H1 (cell line): ENCODE measurements at regions not wholly inside any gene's neighbourhood (a gene's known extent, or its start where the extent isn't known, plus 50 kb on each side); places are given as distances from the start of the nearest gene placed in this dataset.

Source experiments
- CTCF ChIA-PET: fragments of 300-600 bp; sonication (Branson Sonifier 250); formaldehyde crosslinking; loops from one replicate; lab custom pipeline; 2021; ENCODE audit not compliant: partially characterized antibody; lab: Charles Lee
- POLR2A ChIA-PET: fragments of 300-600 bp; sonication (Branson Sonifier 250); formaldehyde crosslinking; loops from one replicate; lab custom pipeline; 2021; ENCODE audit warnings: inconsistent platforms; ENCODE audit not compliant: partially characterized antibody; lab: Charles Lee
- DNase-seq, 2 experiments: peaks; one replicate each; pipeline versions ENCODE4 v3.0.0 to v3.0.0-alpha.2; 2010 to 2022; ENCODE audit warnings: low spot score in 2 of 2, low read depth in 1 of 2, mixed read lengths in 1 of 2
- FAIRE-seq: peaks from 2 replicates; lab custom pipeline; 2011; peaks lifted over from hg19 to GRCh38; lab: Jason Lieb, UNC
- H2AFZ ChIP-seq: 2 replicates; pipeline ENCODE4 v1.8.1; 2012; ENCODE audit warnings: low read length, inconsistent platforms
- H2AK5ac ChIP-seq: 2 replicates; pipeline ENCODE4 v1.6.1; 2013; ENCODE audit warnings: low read depth, low read length
- H2BK120ac ChIP-seq: replicated peaks from 2 replicates; pipeline ENCODE3; 2013; ENCODE audit warnings: low read depth, low read length, inconsistent platforms
- H2BK12ac ChIP-seq: 2 replicates; pipeline ENCODE4 v1.6.1; 2013; ENCODE audit warnings: low read depth, low read length
- H2BK15ac ChIP-seq: 2 replicates; pipeline ENCODE4 v1.6.1; 2013; ENCODE audit warnings: low read length
- H2BK20ac ChIP-seq: 2 replicates; pipeline ENCODE4 v1.6.1; 2013; ENCODE audit warnings: low read length
- H2BK5ac ChIP-seq: 2 replicates; pipeline ENCODE4 v1.6.1; 2013; ENCODE audit warnings: low read depth, low read length
- H3K14ac ChIP-seq: 2 replicates; pipeline ENCODE4 v1.6.1; 2013; ENCODE audit warnings: inconsistent platforms; ENCODE audit not compliant: insufficient read length
- H3K18ac ChIP-seq: 2 replicates; pipeline ENCODE4 v1.6.1; 2013; ENCODE audit warnings: low read length; ENCODE audit errors: extremely low read depth
- H3K23ac ChIP-seq: 2 replicates; pipeline ENCODE4 v1.6.1; 2013; ENCODE audit warnings: inconsistent platforms; ENCODE audit not compliant: insufficient read length
- H3K23me2 ChIP-seq: 2 replicates; pipeline ENCODE4 v1.6.1; 2013; ENCODE audit warnings: low read depth, low read length
- H3K27ac ChIP-seq: 2 replicates; pipeline ENCODE4 v1.6.1; 2011; ENCODE audit warnings: low read depth, low read length, inconsistent platforms
- H3K27me3 ChIP-seq, 4 experiments: replicated peaks in 1 of 4; 1 replicate in 1 of 4; 2 replicates in 3 of 4; pipeline versions ENCODE4 v1.6.1 to v1.8.1; 2011 to 2013; ENCODE audit warnings: low read length in 3 of 4, mild to moderate bottlenecking in 3 of 4, inconsistent platforms in 2 of 4, mixed read lengths in 2 of 4, moderate library complexity in 1 of 4; ENCODE audit not compliant: control insufficient read depth in 3 of 4, insufficient read depth in 3 of 4; ENCODE audit errors: extremely low read depth in 1 of 4
- H3K36me3 ChIP-seq, 4 experiments: 2 replicates each; pipeline versions ENCODE4 v1.6.1 to v1.8.1; 2011 to 2013; ENCODE audit warnings: mild to moderate bottlenecking in 4 of 4, low read length in 3 of 4, moderate library complexity in 2 of 4, control low read depth in 1 of 4, inconsistent platforms in 1 of 4; ENCODE audit not compliant: insufficient read depth in 4 of 4, control insufficient read depth in 2 of 4
- H3K4ac ChIP-seq: replicated peaks from 2 replicates; pipeline ENCODE3; 2013; ENCODE audit warnings: low read length, low read depth, mixed read lengths, inconsistent platforms; ENCODE audit not compliant: insufficient read length
- H3K4me1 ChIP-seq, 4 experiments: replicated peaks in 1 of 4; 1 replicate in 1 of 4; 2 replicates in 3 of 4; pipeline versions ENCODE4 v1.6.1 to v1.8.1; 2011 to 2013; ENCODE audit warnings: low read length in 3 of 4, inconsistent platforms in 2 of 4, mixed read lengths in 1 of 4; ENCODE audit not compliant: insufficient read depth in 4 of 4, control insufficient read depth in 3 of 4
- H3K4me2 ChIP-seq, 2 experiments: 2 replicates each; pipeline versions ENCODE4 v1.6.1 to v1.8.1; 2011 to 2013; ENCODE audit warnings: low read depth in 2 of 2, low read length in 2 of 2, control low read depth in 1 of 2, inconsistent platforms in 1 of 2, mild to moderate bottlenecking in 1 of 2; ENCODE audit not compliant: insufficient read depth in 1 of 2
- H3K4me3 ChIP-seq, 4 experiments: fragments of 200-600, 300-600 bp in 1 of 4; sonication (generic), shearing (Covaris generic), sonication (Bioruptor Twin) in 1 of 4; 2 replicates each; pipeline versions ENCODE4 v1.5.1 to v1.8.1; 2011 to 2016; ENCODE audit warnings: low read length in 4 of 4, low read depth in 3 of 4, control low read depth in 2 of 4, inconsistent platforms in 2 of 4, mild to moderate bottlenecking in 2 of 4, mixed read lengths in 1 of 4, moderate library complexity in 1 of 4; ENCODE audit not compliant: insufficient read depth in 2 of 4; ENCODE audit errors: extremely low read depth in 1 of 4
- H3K56ac ChIP-seq: replicated peaks from 2 replicates; pipeline ENCODE3; 2013; ENCODE audit warnings: low read depth, mild to moderate bottlenecking, mixed read lengths, low read length, inconsistent platforms; ENCODE audit not compliant: insufficient read length
- H3K79me1 ChIP-seq: 2 replicates; pipeline ENCODE4 v1.6.1; 2013; ENCODE audit warnings: low read depth, low read length, control low read depth
- H3K79me2 ChIP-seq, 2 experiments: 2 replicates each; pipeline versions ENCODE4 v1.6.1 to v1.8.1; 2012 to 2013; ENCODE audit warnings: low read length in 2 of 2, mild to moderate bottlenecking in 2 of 2, inconsistent platforms in 1 of 2; ENCODE audit not compliant: insufficient read depth in 2 of 2, control insufficient read depth in 1 of 2
- H3K9ac ChIP-seq, 4 experiments: replicated peaks in 1 of 4; 1 replicate in 1 of 4; 2 replicates in 3 of 4; pipeline versions ENCODE4 v1.6.1 to v1.8.1; 2011 to 2013; ENCODE audit warnings: low read depth in 3 of 4, low read length in 3 of 4, control low read depth in 2 of 4, mild to moderate bottlenecking in 2 of 4, moderate library complexity in 2 of 4, inconsistent platforms in 1 of 4; ENCODE audit errors: extremely low read depth in 1 of 4
- H3K9me3 ChIP-seq, 2 experiments: 2 replicates each; pipeline versions ENCODE4 v1.6.1 to v1.8.1; 2012 to 2013; ENCODE audit warnings: mild to moderate bottlenecking in 2 of 2, moderate library complexity in 2 of 2, control low read depth in 1 of 2, inconsistent platforms in 1 of 2, low read depth in 1 of 2, low read length in 1 of 2, mixed read lengths in 1 of 2; ENCODE audit not compliant: insufficient read depth in 2 of 2
- H4K20me1 ChIP-seq, 2 experiments: replicated peaks in 1 of 2; 2 replicates each; pipeline versions ENCODE3 to v1.8.1; 2011 to 2013; ENCODE audit warnings: inconsistent platforms in 2 of 2, low read length in 2 of 2, mild to moderate bottlenecking in 1 of 2; ENCODE audit not compliant: insufficient read depth in 2 of 2, control insufficient read depth in 1 of 2
- H4K5ac ChIP-seq: 2 replicates; pipeline ENCODE4 v1.6.1; 2013; ENCODE audit warnings: low read length, low read depth, mixed read lengths, inconsistent platforms; ENCODE audit not compliant: insufficient read length
- H4K8ac ChIP-seq: 2 replicates; pipeline ENCODE4 v1.8.0; 2013; ENCODE audit warnings: mild to moderate bottlenecking, moderate library complexity, low read length, inconsistent platforms; ENCODE audit not compliant: insufficient read depth; ENCODE audit errors: extremely low read depth
- H4K91ac ChIP-seq: replicated peaks from 2 replicates; pipeline ENCODE3; 2013; ENCODE audit warnings: low read length, mixed read lengths, inconsistent platforms; ENCODE audit not compliant: insufficient read length
- HDAC2 ChIP-seq, 2 experiments: fragments of 300-600 bp in 1 of 2; sonication (generic) in 1 of 2; IDR thresholded peaks; 2 replicates each; pipeline ENCODE4 v1.6.1; 2011 to 2012; ENCODE audit warnings: low read depth in 2 of 2, low read length in 2 of 2, mild to moderate bottlenecking in 2 of 2, moderate library complexity in 2 of 2, borderline replicate concordance in 1 of 2, inconsistent platforms in 1 of 2
- KDM1A ChIP-seq: fragments of 200-600, 300-600 bp; sonication (generic); IDR thresholded peaks from 2 replicates; pipeline ENCODE4 v1.7.1; 2016; ENCODE audit warnings: mild to moderate bottlenecking, low read length, borderline replicate concordance
- MAFK ChIP-seq: IDR thresholded peaks from 2 replicates; pipeline ENCODE4 v1.6.1; 2012; ENCODE audit warnings: low read depth, mild to moderate bottlenecking, improper control_type of control experiment, low read length
- SUZ12 ChIP-seq: fragments of 200-600 bp; sonication (generic); IDR thresholded peaks from 2 replicates; pipeline ENCODE4 v1.6.1; 2012; ENCODE audit warnings: mild to moderate bottlenecking, inconsistent platforms, low read length, moderate library complexity, mixed read lengths
- TBP ChIP-seq: IDR thresholded peaks from 2 replicates; pipeline ENCODE4 v1.6.1; 2011; ENCODE audit warnings: low read depth, low read length, improper control_type of control experiment
- WGBS, 2 experiments: shearing (Covaris generic) in 1 of 2; methylation state at CpG; one replicate each; pipeline versions ENCODE4 v1.1.6 to v1.1.7; 2013 to 2015; ENCODE audit warnings: low lambda C conversion rate in 2 of 2, mixed read lengths in 2 of 2, inconsistent platforms in 1 of 2, low coverage in 1 of 2, missing lambda C conversion rate in 1 of 2; ENCODE audit not compliant: insufficient replicate concordance in 2 of 2, insufficient coverage in 1 of 2, insufficient read length in 1 of 2; ENCODE audit errors: extremely low coverage in 1 of 2, missing lambda C conversion rate in 1 of 2; 5-methylcytosine and 5-hydroxymethylcytosine counted together

DNA sequence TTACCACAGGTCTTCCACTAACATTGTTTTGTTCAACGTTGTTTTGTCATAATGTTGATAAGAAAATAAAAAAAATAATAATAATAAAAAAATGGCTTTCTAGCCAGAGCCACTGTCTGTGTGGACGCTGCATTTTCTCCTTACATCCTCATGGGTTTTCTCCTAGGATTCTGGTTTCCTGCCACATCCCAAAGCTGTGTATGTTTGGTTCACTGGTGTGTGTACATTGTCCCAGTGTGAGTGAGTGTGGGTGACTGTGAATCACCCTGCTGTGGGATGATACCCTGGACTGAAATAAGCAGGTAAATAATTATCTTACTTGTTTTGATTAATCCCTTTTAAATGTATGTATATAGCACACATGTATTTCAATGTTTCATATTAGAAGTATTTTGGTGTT, 2154.4 kb upstream of the AGA start:
- no peak overlapping the region for H3K4me2 ChIP-seq

More for the DNA sequence above, 2154.4 kb upstream of the AGA start:
- 89% methylated on average over 2 of the region's 2 CpGs; no CpG with 5 or more reads in 1 of the 2 experiments for WGBS, 2 experiments
- H2BK20ac ChIP-seq = no peak overlapping the region
- H3K14ac ChIP-seq = no peak overlapping the region
- no peak overlapping the region for H2BK5ac ChIP-seq
- no peak overlapping the region for H2BK120ac ChIP-seq
- no peaks in the 10 kb centered on the region for H3K4me1 ChIP-seq
- no peaks in the 10 kb centered on the region for H3K27me3 ChIP-seq
- H2AK5ac ChIP-seq = no peak overlapping the region
- H3K79me1 ChIP-seq = no peaks in the 10 kb centered on the region
- H4K8ac ChIP-seq = no peak overlapping the region
- H3K18ac ChIP-seq = no peak overlapping the region
- no peaks in the 10 kb centered on the region for H3K79me2 ChIP-seq
- H3K4ac ChIP-seq = no peak overlapping the region
- no peak overlapping the region for H2BK12ac ChIP-seq
- ChIA-PET CTCF (no interaction called here), POLR2A (no interaction called here)
- H4K5ac ChIP-seq = no peak overlapping the region
- no peak overlapping the region for H3K27ac ChIP-seq
- no peak overlapping the region for H3K9ac ChIP-seq
- H3K23ac ChIP-seq = no peak overlapping the region
- no peak for FAIRE-seq
- no peaks in the 10 kb centered on the region for H3K23me2 ChIP-seq
- no peak overlapping the region for H3K4me3 ChIP-seq
- no peak overlapping the region for H3K56ac ChIP-seq
- no peak overlapping the region for H2BK15ac ChIP-seq
- TF ChIP-seq MAFK = no peak
- no peak for TF ChIP-seq KDM1A
- no peak for TF ChIP-seq TBP
- TF ChIP-seq HDAC2 (IDR thresholded peaks at IDR 0.05; ENCODE audit: borderline replicate concordance in 1 of 2, low read depth in 2 of 2, low read length in 2 of 2) = no peak
- TF ChIP-seq SUZ12 = no peak
- TF ChIP-seq, all 59 proteins: peak for 0
- no peaks in the 10 kb centered on the region for H4K20me1 ChIP-seq
- no peak for DNase-seq
- H2AFZ ChIP-seq = no peak overlapping the region
- H3K9me3 ChIP-seq = no peaks in the 10 kb centered on the region
- no peak overlapping the region for H4K91ac ChIP-seq
- no peaks in the 10 kb centered on the region for H3K36me3 ChIP-seq
